ENCODE measurements at regions not wholly inside any gene's neighbourhood (a gene's known extent, or its start where the extent isn't known, plus 50 kb on each side); places are given as distances from the start of the nearest gene placed in this dataset.

- TF ChIP-seq SIN3A (IDR thresholded peaks at IDR 0.05; ENCODE audit: borderline replicate concordance, insufficient read depth, low read length) (no peak), REST (IDR thresholded peaks at IDR 0.05; ENCODE audit: insufficient read depth in 1 of 2, low read depth in 2 of 2, low read length in 2 of 2) (no peak), POLR2AphosphoS5 (IDR thresholded peaks at IDR 0.05; ENCODE audit: low read depth, low read length) (no peak), TAF1 (IDR thresholded peaks at IDR 0.05; ENCODE audit: borderline replicate concordance, insufficient read depth, low read length) (no peak)
Measured at GRCh38 chr4:187883049-187883448, 112.5 kb upstream of the ZFP42 start.
